Right lobe of liver (tissue), 6 donors: ENCODE measurements at regions not wholly inside any gene's neighbourhood (a gene's known extent, or its start where the extent isn't known, plus 50 kb on each side); places are given as distances from the start of the nearest gene placed in this dataset.

ENCODE experiments used
- ATAC-seq, 4 donors: fragments of 200-7000 bp; cut with Tn5 transposase; one replicate each; pipeline ENCODE4 v1.9.1; 2020; ENCODE audit warnings: mild to moderate bottlenecking in 4 of 4, moderate library complexity in 4 of 4
- DNase-seq, 3 donors: peaks; one replicate each; pipeline ENCODE4 v3.0.0-alpha.2; 2020
- H3K27ac ChIP-seq, 3 donors: fragments of 200-600 bp; one replicate each; pipeline ENCODE4 v1.8.0; 2022
- H3K27me3 ChIP-seq, 2 donors: fragments of 200-600 bp; one replicate each; pipeline ENCODE4 v1.8.0; 2022
- H3K36me3 ChIP-seq, 4 donors: fragments of 200-600 bp; sonication (generic) in 1 of 4; one replicate each; pipeline versions ENCODE4 v1.5.1 to v1.8.0; 2017 to 2022; ENCODE audit warnings: control low read depth in 1 of 4
- H3K4me1 ChIP-seq, 4 donors: fragments of 200-600 bp; sonication (generic) in 1 of 4; one replicate each; pipeline versions ENCODE4 v1.5.1 to v1.8.0; 2017 to 2022; ENCODE audit warnings: control low read depth in 1 of 4
- H3K4me3 ChIP-seq, 3 donors: fragments of 200-600 bp; one replicate each; pipeline ENCODE4 v1.8.0; 2022
- H3K9me3 ChIP-seq, 4 donors: fragments of 200-600 bp; sonication (generic) in 1 of 4; one replicate each; pipeline versions ENCODE4 v1.5.1 to v1.8.0; 2017 to 2022; ENCODE audit warnings: control low read depth in 1 of 4
- CTCF ChIP-seq, 4 donors: fragments of 200-600 bp in 3 of 4; fragments of 450-650 bp in 1 of 4; IDR thresholded peaks; one replicate each; pipeline versions ENCODE4 v1.5.1 to v1.8.0; 2016 to 2022; ENCODE audit warnings: antibody characterized with exemption in 4 of 4, mild to moderate bottlenecking in 2 of 4
- POLR2A ChIP-seq: fragments of 450-650 bp; IDR thresholded peaks from one replicate; pipeline ENCODE4 v1.6.1; 2017; ENCODE audit warnings: antibody characterized with exemption, mild to moderate bottlenecking
- WGBS: methylation state at CpG from one replicate; pipeline ENCODE4 v1.1.6; 2018; ENCODE audit warnings: low coverage, low lambda C conversion rate; ENCODE audit not compliant: insufficient coverage; ENCODE audit errors: missing lambda C conversion rate; 5-methylcytosine and 5-hydroxymethylcytosine counted together
- intact Hi-C, 2 donors: fragments of 100-400 bp; cut with DNase I; formaldehyde crosslinking; loops; one replicate each; pipeline versions ENCODE4 v1.11.2 to v1.14.1; 2022
- donor health status: DM: no; HTN: yes; CAD: no.
- donor health status: DM: no; HTN: no; CAD: no.
- donor health status: DM: no; HTN: no; CAD: no.
- donor health status: DM: no; HTN: yes; CAD: no.
- donor health status: DM: no; HTN: yes; CAD: no.

- Histone ChIP-seq H3K27me3 (no peaks in the 10 kb centered on the region), H3K9me3 (no peaks in the 10 kb centered on the region), H3K4me3 (no peak overlapping the region), H3K4me1 (no peaks in the 10 kb centered on the region), H3K36me3 (no peaks in the 10 kb centered on the region), H3K27ac (no peak overlapping the region)
- no peak for ATAC-seq
- TF ChIP-seq CTCF (IDR thresholded peaks at IDR 0.05) (no peak), POLR2A (no peak)
- WGBS, result 40% methylated on average over 3 of the region's 3 CpGs
- DNase-seq, result no peak
- intact Hi-C loops, result no loop called here
Observed at GRCh38 chr10:10901906-10902305, 115.8 kb upstream of the CELF2 start.

- Histone ChIP-seq H3K36me3 (no peaks in the 10 kb centered on the region), H3K27me3 (no peaks in the 10 kb centered on the region), H3K4me3 (no peak overlapping the region), H3K27ac (no peak overlapping the region), H3K4me1 (no peaks in the 10 kb centered on the region), H3K9me3 (no peaks in the 10 kb centered on the region)
- DNase-seq (no peak), ATAC-seq (no peak)
- intact Hi-C loops, result no loop called here
- 34% methylated on average over 2 of the region's 2 CpGs for WGBS
- no peak for TF ChIP-seq POLR2A
- no peak for TF ChIP-seq CTCF (IDR thresholded peaks at IDR 0.05)
Observed at GRCh38 chr10:10902951-10903350, 114.7 kb upstream of the CELF2 start.

GRCh38 chr10:10903620-10904019 is 114.1 kb upstream of the CELF2 start:
- DNase-seq, result no peak
- H3K27me3 ChIP-seq, result no peaks in the 10 kb centered on the region
- no peaks in the 10 kb centered on the region for H3K9me3 ChIP-seq
- no peak overlapping the region for H3K27ac ChIP-seq
- WGBS, result 80% methylated on average over 1 of the region's 2 CpGs
- TF ChIP-seq POLR2A, result no peak
- TF ChIP-seq CTCF (IDR thresholded peaks at IDR 0.05), result no peak
- no peaks in the 10 kb centered on the region for H3K4me1 ChIP-seq
- no peaks in the 10 kb centered on the region for H3K36me3 ChIP-seq
- intact Hi-C loops, result no loop called here
- no peak for ATAC-seq
- H3K4me3 ChIP-seq, result no peak overlapping the region

- TF ChIP-seq CTCF (IDR thresholded peaks at IDR 0.05) (no peak), POLR2A (no peak)
- DNase-seq, result no peak
- Histone ChIP-seq H3K9me3 (no peaks in the 10 kb centered on the region), H3K36me3 (no peaks in the 10 kb centered on the region), H3K27me3 (no peaks in the 10 kb centered on the region), H3K4me1 (no peaks in the 10 kb centered on the region), H3K4me3 (no peak overlapping the region), H3K27ac (no peak overlapping the region)
- WGBS, result 72% methylated on average over 5 of the region's 7 CpGs
- no peak for ATAC-seq
- intact Hi-C loops, result no loop called here
Observed at GRCh38 chr10:10910634-10911033, 107.0 kb upstream of the CELF2 start.

- Histone ChIP-seq H3K36me3 (no peaks in the 10 kb centered on the region), H3K4me3 (no peak overlapping the region), H3K9me3 (no peaks in the 10 kb centered on the region), H3K27ac (no peak overlapping the region), H3K27me3 (no peaks in the 10 kb centered on the region), H3K4me1 (no peaks in the 10 kb centered on the region)
- TF ChIP-seq POLR2A, result no peak
- no peak for TF ChIP-seq CTCF (IDR thresholded peaks at IDR 0.05)
- WGBS, result 72% methylated on average over 5 of the region's 5 CpGs
- ATAC-seq (no peak), DNase-seq (no peak)
- intact Hi-C loops, result no loop called here
Observed at GRCh38 chr10:10911035-10911434, 106.6 kb upstream of the CELF2 start.
